Esophagus squamous epithelium (tissue), 4 donors: ENCODE measurements at regions not wholly inside any gene's neighbourhood (a gene's known extent, or its start where the extent isn't known, plus 50 kb on each side); places are given as distances from the start of the nearest gene placed in this dataset.

Experiments used
- CTCF ChIP-seq, 6 experiments: fragments of 450-650 bp in 4 of 6; fragments of 200-600 bp in 2 of 6; sonication (generic) in 2 of 6; IDR thresholded peaks; one replicate each; pipeline ENCODE4 v1.5.1; 2016 to 2019; ENCODE audit warnings: antibody characterized with exemption in 6 of 6, mild to moderate bottlenecking in 4 of 6, moderate library complexity in 4 of 6
- POLR2A ChIP-seq, 4 donors: fragments of 450-650 bp; IDR thresholded peaks; one replicate each; pipeline ENCODE4 v1.6.1; 2017; ENCODE audit warnings: antibody characterized with exemption in 4 of 4, mild to moderate bottlenecking in 4 of 4, moderate library complexity in 3 of 4

GRCh38 chr18:67453901-67454300 is 62.6 kb downstream of the DSEL start:
- TF ChIP-seq CTCF (IDR thresholded peaks at IDR 0.05) (no peak), POLR2A (IDR thresholded peaks at IDR 0.05) (no peak)
